KBM-7 (cell line): ENCODE measurements at regions not wholly inside any gene's neighbourhood (a gene's known extent, or its start where the extent isn't known, plus 50 kb on each side); places are given as distances from the start of the nearest gene placed in this dataset.

Experiments
- DNase-seq: peaks from one replicate; pipeline ENCODE4 v3.0.0-alpha.2; 2015
- in situ Hi-C: fragments of 300-500 bp; cut with MboI; formaldehyde crosslinking; loops from 2 replicates; pipeline ENCODE4 v1.14.3; 2020; ENCODE audit warnings: low sequenced_read_pairs, low pct_unique_long_range_greater_than_20kb, mixed read lengths

GRCh38 chr5:141753971-141754713, 72.1 kb upstream of the ARAP3 start:
- peak; percentile 65 for DNase-seq
- in situ Hi-C loops, result no loop called here

DNA sequence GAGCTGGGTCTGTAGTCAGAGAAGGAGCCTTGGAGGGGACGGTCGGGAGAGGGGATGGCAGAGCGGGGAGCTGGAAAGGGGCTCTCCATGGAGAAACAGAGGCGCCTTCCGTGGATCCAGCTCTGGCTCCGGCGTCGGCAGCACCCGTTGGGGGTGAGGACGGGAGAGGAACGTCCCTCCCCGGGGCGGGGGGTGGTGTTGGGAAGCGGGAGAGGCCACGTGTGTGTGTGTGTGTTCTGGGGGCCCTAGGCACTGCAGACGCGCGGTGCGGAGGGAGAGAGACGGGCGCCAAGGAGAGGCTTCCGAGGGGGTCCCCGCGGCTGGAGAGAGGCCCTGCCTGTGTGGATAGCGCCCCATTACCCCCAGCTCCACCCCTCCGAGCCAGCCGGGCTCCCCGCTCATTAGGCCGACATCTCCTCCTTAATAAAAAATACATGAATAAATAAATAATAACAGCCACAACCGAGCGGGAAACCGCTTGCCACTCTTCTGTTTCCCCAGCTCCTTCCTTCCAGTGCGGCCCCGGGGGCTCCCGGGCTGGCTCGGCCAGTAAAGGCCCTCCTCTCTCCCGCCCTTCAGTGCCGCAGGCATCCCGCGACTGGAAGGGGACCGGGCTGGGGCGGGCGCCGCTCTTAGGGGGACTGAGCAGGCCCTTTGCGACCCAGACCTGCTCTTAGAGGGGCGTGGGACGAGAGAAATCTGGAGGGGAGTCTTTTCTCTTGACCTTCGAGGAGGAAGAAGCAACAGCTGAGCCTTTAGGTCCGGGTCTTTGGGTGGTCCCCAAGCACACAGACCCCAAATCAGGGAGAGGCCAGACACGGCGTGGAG, 71.3 kb upstream of the ARAP3 start:
- DNase-seq, result no peak
- in situ Hi-C loops, result no loop called here

- DNase-seq, result no peak
Measured at GRCh38 chr5:141747152-141748141, 65.4 kb upstream of the ARAP3 start.

DNA sequence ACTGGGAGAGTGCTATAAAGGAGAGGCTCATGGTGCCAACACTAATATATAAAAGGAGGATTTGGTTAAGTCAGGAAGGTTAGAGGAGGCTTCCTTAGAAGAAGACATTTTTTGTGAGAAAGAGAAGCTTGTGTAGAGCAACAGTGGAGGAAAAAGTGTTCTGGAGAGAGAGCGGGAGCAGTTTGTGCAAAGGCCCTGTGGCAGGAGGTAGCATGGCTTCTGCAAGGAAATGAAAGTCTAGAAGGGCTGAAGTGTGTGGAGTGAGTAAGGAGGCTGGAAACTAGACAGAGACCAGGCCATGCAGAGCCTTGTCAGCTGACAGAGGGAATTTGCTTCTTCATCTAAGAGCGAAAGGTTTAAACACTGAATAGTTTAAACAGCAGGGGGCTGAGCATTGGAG, 64.4 kb upstream of the ARAP3 start:
- in situ Hi-C loops, result no loop called here
- DNase-seq, result no peak

More at GRCh38 chr5:141747152-141748141, 65.4 kb upstream of the ARAP3 start:
- in situ Hi-C loops, result no loop called here

DNA sequence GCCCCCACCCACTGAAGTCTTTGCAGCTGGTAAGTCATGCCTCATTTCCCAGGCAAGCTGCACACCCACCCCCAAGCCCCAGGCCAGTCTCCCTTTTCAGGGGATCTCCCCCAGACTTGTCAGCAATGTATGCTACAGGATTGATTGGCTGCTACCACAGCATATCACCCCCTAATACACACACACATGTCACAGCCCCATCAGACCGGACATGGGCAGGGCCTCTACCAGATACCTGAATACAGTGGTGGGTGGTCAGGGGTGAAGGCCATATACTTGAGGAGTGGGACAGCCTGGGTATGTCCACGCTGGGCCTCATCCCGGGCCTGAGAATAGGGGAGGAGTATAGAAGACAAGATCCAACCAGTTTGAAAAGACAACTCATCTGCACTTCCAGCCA, 63.4 kb upstream of the ARAP3 start:
- no peak for DNase-seq
- in situ Hi-C loops, result no loop called here

DNA sequence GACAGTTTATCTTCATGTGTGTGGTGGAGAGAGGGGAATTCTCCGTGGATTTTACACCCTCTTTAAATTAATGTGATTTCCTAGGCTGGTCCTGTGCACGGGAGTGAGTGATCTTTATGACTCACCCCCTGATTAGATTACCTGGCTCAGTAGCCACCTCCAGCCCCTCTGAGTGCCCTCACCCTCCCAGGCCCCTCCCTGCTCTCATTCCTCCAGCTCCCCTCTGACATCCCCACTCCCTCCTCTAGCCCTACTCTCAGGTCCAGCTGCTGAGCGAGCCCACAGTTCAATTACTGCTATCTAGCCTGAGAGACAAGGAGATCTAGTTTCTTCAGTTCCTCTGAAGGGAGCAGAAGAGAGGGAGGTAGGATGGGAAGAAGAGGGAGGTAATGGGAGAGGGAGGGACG, 61.8 kb upstream of the ARAP3 start:
- in situ Hi-C loops, result no loop called here
- DNase-seq, result no peak

DNA sequence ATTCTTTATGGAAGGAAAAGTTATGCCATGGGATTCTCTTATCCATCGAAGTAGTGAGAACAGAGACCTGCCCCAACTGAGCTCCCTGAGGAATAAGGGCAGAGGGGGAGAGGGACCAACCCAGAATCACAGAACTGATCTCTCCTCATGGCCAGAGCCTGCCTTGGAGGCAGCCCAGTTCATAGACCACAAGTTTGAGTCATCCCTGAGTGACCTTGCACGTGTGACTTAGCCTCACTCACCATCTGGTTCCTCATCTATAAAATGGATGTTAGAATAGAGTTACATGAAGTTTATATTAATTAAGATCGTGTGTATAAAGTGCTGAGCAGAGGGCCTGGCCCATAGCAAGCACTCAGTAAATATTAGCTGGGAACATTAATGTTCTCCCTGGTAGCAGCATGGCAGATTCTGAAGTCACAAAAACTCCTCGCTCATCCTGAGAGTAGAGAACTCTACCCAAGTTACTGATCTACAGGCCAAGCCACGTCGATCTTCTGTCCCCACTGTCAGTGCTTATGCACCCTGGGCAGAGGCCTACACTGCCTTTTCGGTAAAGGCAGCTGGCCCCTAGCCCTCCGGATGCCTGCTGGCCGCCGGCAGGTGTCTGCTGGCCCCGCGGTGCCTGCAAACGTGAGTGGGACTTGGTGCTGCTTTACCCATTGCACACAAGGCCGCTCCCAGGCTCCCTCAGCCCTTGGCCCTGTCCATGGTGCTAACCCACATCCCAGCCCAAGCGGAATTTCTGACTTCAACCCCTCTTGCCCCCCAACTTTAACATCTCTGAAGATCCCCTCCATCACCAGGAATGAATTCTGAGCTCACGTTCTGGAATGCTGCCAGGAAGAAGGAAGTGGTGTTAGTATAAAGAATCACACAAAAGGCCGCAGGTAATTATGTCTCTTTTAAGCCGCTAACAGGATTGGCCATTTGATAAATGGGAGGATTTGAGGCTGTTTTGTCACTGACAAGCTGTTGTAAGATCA, 61.1 kb upstream of the ARAP3 start:
- DNase-seq, result peak; percentile 41
- in situ Hi-C loops, result no loop called here

- in situ Hi-C loops, result no loop called here
- DNase-seq, result no peak
Measured at GRCh38 chr5:141742144-141742543, 60.1 kb upstream of the ARAP3 start.

DNA sequence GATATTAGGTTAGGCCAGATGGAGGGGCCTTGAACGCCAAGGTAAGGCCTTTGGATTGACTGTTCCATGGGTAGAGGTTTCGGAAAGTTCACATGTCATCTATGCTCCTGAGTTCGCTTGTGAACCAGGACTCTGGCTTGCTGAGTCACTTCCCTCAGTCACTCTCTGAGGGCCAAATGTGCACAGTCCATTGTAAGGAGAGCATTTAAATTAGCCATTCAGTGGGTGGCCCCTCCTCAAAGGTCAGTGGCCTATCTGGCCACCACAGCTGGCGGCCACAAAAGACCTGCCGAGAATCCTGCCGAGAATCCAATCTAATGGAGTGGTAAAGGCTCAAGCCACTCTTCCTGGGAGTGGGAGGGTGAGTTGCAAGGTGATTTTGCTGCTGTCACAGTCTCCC, 58.9 kb upstream of the ARAP3 start:
- in situ Hi-C loops, result no loop called here
- no peak for DNase-seq

GRCh38 chr5:141737535-141737934, 55.5 kb upstream of the ARAP3 start:
- in situ Hi-C loops, result no loop called here
- no peak for DNase-seq

- in situ Hi-C loops, result no loop called here
- no peak for DNase-seq
Measured at GRCh38 chr5:141735823-141736222, 53.8 kb upstream of the ARAP3 start.

DNA sequence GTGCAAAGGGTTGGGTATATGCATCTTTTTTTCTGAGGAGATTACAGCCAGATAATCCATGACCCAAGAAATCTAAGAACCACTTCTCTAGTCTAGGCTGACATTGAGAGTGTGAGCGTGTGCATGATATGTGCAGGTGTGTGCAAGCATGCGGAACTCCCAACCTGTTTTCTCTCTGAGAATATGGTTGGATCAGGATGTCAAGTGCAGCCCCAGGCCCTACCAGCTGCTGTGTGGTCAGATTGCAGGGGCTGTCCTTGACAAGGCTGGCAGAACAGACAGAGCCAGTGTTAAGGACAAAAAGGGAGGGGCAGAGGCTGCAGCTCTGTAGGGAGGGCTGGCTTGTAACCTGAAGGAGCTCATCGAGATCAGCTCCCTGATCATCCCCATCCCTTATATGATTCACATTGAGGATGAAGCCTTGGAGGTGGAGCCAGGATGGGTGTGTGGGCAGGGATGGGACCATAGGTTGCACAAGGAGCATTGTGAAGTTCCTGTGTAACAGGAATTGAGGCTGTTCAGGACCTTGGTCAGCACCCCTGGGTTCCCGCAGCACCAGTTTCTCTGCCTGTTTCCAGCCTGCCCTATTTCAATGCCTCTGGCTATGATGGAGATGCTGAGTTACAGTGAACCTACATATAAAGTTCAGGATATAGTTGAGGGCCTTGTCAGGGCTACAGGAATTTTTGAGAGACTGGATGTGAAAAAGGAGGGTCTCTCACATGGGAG, 52.6 kb upstream of the ARAP3 start:
- peak; percentile 49 for DNase-seq
- in situ Hi-C loops, result no loop called here

DNA sequence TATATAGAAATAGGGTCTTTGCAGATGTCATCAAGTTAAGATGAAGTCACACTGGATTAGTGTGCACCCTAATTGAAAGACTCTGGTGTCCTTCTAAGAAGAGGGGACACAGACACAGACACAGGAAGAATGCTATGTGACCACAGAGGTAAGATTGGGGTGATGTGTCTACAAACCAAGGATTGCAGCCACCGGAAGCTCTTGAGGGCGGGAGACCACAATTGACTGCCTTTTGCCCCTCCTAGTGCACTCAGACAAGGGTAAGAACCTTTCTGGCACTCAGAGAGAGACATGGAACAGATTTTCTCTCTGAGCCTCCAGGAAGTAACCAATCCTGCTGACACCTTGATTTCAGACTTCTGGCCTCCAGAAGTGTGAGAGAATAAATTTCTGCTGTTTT, 51.2 kb upstream of the ARAP3 start:
- in situ Hi-C loops, result no loop called here

GRCh38 chr5:141732417-141732816, 50.4 kb upstream of the ARAP3 start:
- in situ Hi-C loops, result no loop called here

More for the DNA sequence above, 51.2 kb upstream of the ARAP3 start:
- no peak for DNase-seq

More at GRCh38 chr5:141732417-141732816, 50.4 kb upstream of the ARAP3 start:
- DNase-seq, result no peak
